ENCODE measurements at regions not wholly inside any gene's neighbourhood (a gene's known extent, or its start where the extent isn't known, plus 50 kb on each side); places are given as distances from the start of the nearest gene placed in this dataset.
A peak's percentile ranks its signal among the peaks of the same experiment; 100 is the strongest.

- DNase-seq: no peak
Measured at GRCh38 chr2:66897691-66898150, 462.8 kb downstream of the MEIS1 start.

GRCh38 chr2:66899109-66899508, 464.2 kb downstream of the MEIS1 start:
- no peak for DNase-seq

- DNase-seq: no peak
Measured at GRCh38 chr2:66899648-66900047, 464.7 kb downstream of the MEIS1 start.

- no peak for DNase-seq
Measured at GRCh38 chr2:66901344-66901743, 466.4 kb downstream of the MEIS1 start.

- DNase-seq: no peak
Measured at GRCh38 chr2:66903183-66903582, 468.3 kb downstream of the MEIS1 start.

GRCh38 chr2:66903745-66904465, 469.0 kb downstream of the MEIS1 start:
- no peak for DNase-seq

- no peak for DNase-seq
Measured at GRCh38 chr2:66915237-66915636, 480.3 kb downstream of the MEIS1 start.

GRCh38 chr2:66919286-66919685, 477.8 kb upstream of the ETAA1 start:
- DNase-seq: no peak

- DNase-seq: no peak
Measured at GRCh38 chr2:66920415-66920814, 476.7 kb upstream of the ETAA1 start.

GRCh38 chr2:66925128-66925527, 472.0 kb upstream of the ETAA1 start:
- no peak for DNase-seq

- DNase-seq: no peak
Measured at GRCh38 chr2:66926594-66927112, 470.5 kb upstream of the ETAA1 start.

GRCh38 chr2:66929632-66930338, 467.3 kb upstream of the ETAA1 start:
- peak; percentile 55 for DNase-seq

GRCh38 chr2:66930339-66931220, 466.6 kb upstream of the ETAA1 start:
- no peak for DNase-seq

- DNase-seq: no peak
Measured at GRCh38 chr2:66938471-66938967, 458.6 kb upstream of the ETAA1 start.

GRCh38 chr2:66940080-66940479, 457.1 kb upstream of the ETAA1 start:
- no peak for DNase-seq

- no peak for DNase-seq
Measured at GRCh38 chr2:66948234-66948633, 448.9 kb upstream of the ETAA1 start.

GRCh38 chr2:66957198-66957597, 439.9 kb upstream of the ETAA1 start:
- DNase-seq: no peak

GRCh38 chr2:66957677-66958076, 439.5 kb upstream of the ETAA1 start:
- DNase-seq: no peak

GRCh38 chr2:66960161-66960560, 437.0 kb upstream of the ETAA1 start:
- no peak for DNase-seq

- DNase-seq: no peak
Measured at GRCh38 chr2:66962716-66963115, 434.4 kb upstream of the ETAA1 start.

GRCh38 chr2:66966631-66967030, 430.5 kb upstream of the ETAA1 start:
- DNase-seq: no peak

GRCh38 chr2:66968946-66969345, 428.2 kb upstream of the ETAA1 start:
- no peak for DNase-seq

GRCh38 chr2:66981074-66981473, 416.1 kb upstream of the ETAA1 start:
- no peak for DNase-seq

Data from right hindlimb (tissue), 1 donor.